ENCODE measurements at regions not wholly inside any gene's neighbourhood (a gene's known extent, or its start where the extent isn't known, plus 50 kb on each side); places are given as distances from the start of the nearest gene placed in this dataset.

- no peak overlapping the region for H3K4me3 ChIP-seq (ENCODE audit: low read depth, low read length)
- no peak for DNase-seq (ENCODE audit: low read depth)
- TF ChIP-seq CTCF (IDR thresholded peaks at IDR 0.05; ENCODE audit: insufficient read depth, low read length), result no peak
Measured at GRCh38 chr9:30812821-30813220, 1571.6 kb upstream of the ACO1 start.

DNA sequence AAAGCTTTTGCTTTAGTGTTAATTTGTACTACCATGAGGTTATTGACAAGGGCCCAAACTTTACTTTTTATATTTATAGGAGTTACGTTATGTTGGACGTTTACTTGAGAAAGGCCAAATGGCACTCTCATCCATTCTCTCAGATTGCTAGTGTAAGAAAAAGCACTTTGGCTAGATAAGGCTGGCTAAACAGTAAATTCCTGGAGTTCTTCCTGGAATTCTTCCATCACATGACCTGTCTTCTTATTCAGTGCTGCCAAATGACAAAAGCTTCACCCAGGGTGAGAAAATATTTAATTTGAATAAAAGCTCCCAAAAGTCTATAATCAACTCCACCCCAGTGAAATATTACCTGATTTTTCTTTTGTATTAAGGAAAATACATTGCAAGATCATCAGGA is 1568.9 kb upstream of the ACO1 start:
- no peak for DNase-seq (ENCODE audit: low read depth)
- no peak overlapping the region for H3K4me3 ChIP-seq (ENCODE audit: low read depth, low read length)
- no peak for TF ChIP-seq CTCF (IDR thresholded peaks at IDR 0.05; ENCODE audit: insufficient read depth, low read length)

DNA sequence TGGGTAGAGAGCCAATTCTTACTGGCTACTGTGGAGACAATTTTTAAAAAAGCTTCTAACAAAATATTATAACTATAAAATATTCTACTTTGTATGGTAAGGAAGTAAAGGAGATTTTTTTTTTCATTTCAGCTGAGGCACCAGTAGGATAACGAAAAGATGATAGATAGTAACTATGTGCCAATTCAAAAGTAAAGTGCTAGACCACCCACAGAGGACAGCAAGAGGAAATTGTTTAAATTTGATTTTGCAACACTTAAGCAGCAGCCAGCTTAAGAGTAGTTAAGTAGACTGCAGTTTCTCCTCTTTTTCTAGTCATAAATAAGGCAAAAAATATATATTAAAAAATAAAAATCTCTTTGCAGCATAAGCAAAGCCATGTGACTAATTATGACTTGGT is 1539.3 kb upstream of the ACO1 start:
- no peak for TF ChIP-seq CTCF (IDR thresholded peaks at IDR 0.05; ENCODE audit: insufficient read depth, low read length)
- H3K4me3 ChIP-seq (ENCODE audit: low read depth, low read length), result no peak overlapping the region
- no peak for DNase-seq (ENCODE audit: low read depth)

- no peak for DNase-seq (ENCODE audit: low read depth)
- no peak overlapping the region for H3K4me3 ChIP-seq (ENCODE audit: low read depth, low read length)
- no peak for TF ChIP-seq CTCF (IDR thresholded peaks at IDR 0.05; ENCODE audit: insufficient read depth, low read length)
Measured at GRCh38 chr9:30846651-30847050, 1537.8 kb upstream of the ACO1 start.

DNA sequence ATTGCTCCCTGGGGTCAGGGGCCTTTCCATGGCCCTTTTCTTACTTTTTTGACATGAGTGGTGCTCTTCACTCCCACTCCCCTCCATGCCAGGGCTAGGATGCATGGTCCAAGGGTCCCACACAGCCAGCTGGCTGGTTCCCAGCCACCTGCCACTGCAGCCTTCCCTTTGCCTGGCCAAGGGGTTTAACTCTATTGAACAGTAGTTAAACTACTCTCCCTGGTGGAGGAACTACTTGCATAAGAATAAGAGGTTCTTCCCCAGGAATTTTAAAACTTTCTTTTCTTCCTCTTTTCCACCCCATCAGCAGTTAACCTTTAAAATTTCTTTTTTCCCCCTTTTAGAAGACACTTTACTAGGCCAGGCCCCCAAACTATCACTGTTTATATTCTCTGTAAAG is 1532.8 kb upstream of the ACO1 start:
- no peak for TF ChIP-seq CTCF (IDR thresholded peaks at IDR 0.05; ENCODE audit: insufficient read depth, low read length)
- no peak overlapping the region for H3K4me3 ChIP-seq (ENCODE audit: low read depth, low read length)
- no peak for DNase-seq (ENCODE audit: low read depth)

DNA sequence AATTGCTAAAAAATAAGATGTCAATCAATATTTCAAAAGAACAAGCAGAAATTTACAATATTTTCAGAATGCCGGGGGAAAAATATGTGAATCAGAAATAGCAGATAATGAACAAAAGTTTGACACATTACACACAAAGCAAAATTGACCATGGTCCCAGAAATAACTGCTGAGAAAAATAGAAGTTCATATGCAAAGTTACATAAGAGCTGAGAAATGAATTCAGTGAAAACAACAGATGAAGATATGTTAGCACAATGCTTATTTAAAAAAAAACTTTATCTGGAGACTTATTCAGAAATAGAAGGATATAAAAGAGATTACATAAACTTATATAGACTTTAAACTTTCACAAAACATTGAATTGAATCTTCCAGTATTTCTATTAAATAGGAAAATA is 1483.7 kb upstream of the ACO1 start:
- no peak overlapping the region for H3K4me3 ChIP-seq (ENCODE audit: low read depth, low read length)
- no peak for TF ChIP-seq CTCF (IDR thresholded peaks at IDR 0.05; ENCODE audit: insufficient read depth, low read length)
- no peak for DNase-seq (ENCODE audit: low read depth)

- no peak overlapping the region for H3K4me3 ChIP-seq (ENCODE audit: low read depth, low read length)
Measured at GRCh38 chr9:30913331-30913730, 1471.1 kb upstream of the ACO1 start.

More at GRCh38 chr9:30913331-30913730, 1471.1 kb upstream of the ACO1 start:
- TF ChIP-seq CTCF (IDR thresholded peaks at IDR 0.05; ENCODE audit: insufficient read depth, low read length), result no peak
- DNase-seq (ENCODE audit: low read depth), result no peak
